SK-N-SH treated with all-trans-retinoic acid at 6 μM for 48 hours (cell line): ENCODE measurements at regions not wholly inside any gene's neighbourhood (a gene's known extent, or its start where the extent isn't known, plus 50 kb on each side); places are given as distances from the start of the nearest gene placed in this dataset.

Experiments used
- ATAC-seq: fragments of 200-7000 bp; cut with Tn5 transposase; 3 replicates; pipeline ENCODE4 v1.9.1; 2020; ENCODE audit warnings: mild to moderate bottlenecking, moderate library complexity
- ARNTL ChIP-seq: fragments of 450-650 bp; formaldehyde crosslinking; IDR thresholded peaks from 2 replicates; pipeline ENCODE4 v1.5.0; 2020; ENCODE audit warnings: low read depth, mild to moderate bottlenecking, moderate library complexity, borderline replicate concordance
- CREB5 ChIP-seq: fragments of 250-450 bp; sonication (Bioruptor Pico); IDR thresholded peaks from 2 replicates; pipeline ENCODE4 v1.5.1; 2020; ENCODE audit warnings: low read depth, mild to moderate bottlenecking, moderate library complexity
- CSDC2 ChIP-seq: fragments of 250-450 bp; sonication (Bioruptor Pico); IDR thresholded peaks from 2 replicates; pipeline ENCODE4 v1.5.0; 2020; ENCODE audit warnings: mild to moderate bottlenecking, moderate library complexity
- CSRNP3 ChIP-seq: fragments of 250-450 bp; sonication (Bioruptor Pico); IDR thresholded peaks from 2 replicates; pipeline ENCODE4 v1.5.1; 2021; ENCODE audit warnings: mild to moderate bottlenecking, moderate library complexity
- ESRRG ChIP-seq: fragments of 250-450 bp; sonication (Bioruptor Pico); IDR thresholded peaks from 2 replicates; pipeline ENCODE4 v1.6.1; 2021; ENCODE audit warnings: mild to moderate bottlenecking
- GLIS3 ChIP-seq: fragments of 250-450 bp; sonication (Bioruptor Pico); IDR thresholded peaks from 2 replicates; pipeline ENCODE4 v1.5.0; 2020; ENCODE audit warnings: mild to moderate bottlenecking, moderate library complexity
- ISL1 ChIP-seq: fragments of 250-450 bp; sonication (Bioruptor Pico); IDR thresholded peaks from 2 replicates; pipeline ENCODE4 v2.1.2; 2022; ENCODE audit warnings: mild to moderate bottlenecking, moderate library complexity
- OSR1 ChIP-seq: fragments of 250-450 bp; sonication (Bioruptor Pico); IDR thresholded peaks from 2 replicates; pipeline ENCODE4 v1.8.0; 2022; ENCODE audit warnings: moderate library complexity, mild to moderate bottlenecking, inconsistent platforms
- POU6F1 ChIP-seq: fragments of 250-450 bp; sonication (Bioruptor Pico); IDR thresholded peaks from 2 replicates; pipeline ENCODE4 v1.8.0; 2021; ENCODE audit warnings: low read depth, mild to moderate bottlenecking, moderate library complexity, borderline replicate concordance
- SNAI2 ChIP-seq: fragments of 250-450 bp; sonication (Bioruptor Pico); IDR thresholded peaks from 2 replicates; pipeline ENCODE4 v1.5.0; 2020; ENCODE audit warnings: mild to moderate bottlenecking, moderate library complexity
- TCF4 ChIP-seq: fragments of 250-450 bp; sonication (Bioruptor Pico); IDR thresholded peaks from 2 replicates; pipeline ENCODE4 v1.8.0; 2021; ENCODE audit warnings: mild to moderate bottlenecking, moderate library complexity, borderline replicate concordance
- TOX ChIP-seq: fragments of 250-450 bp; sonication (Bioruptor Pico); IDR thresholded peaks from 2 replicates; pipeline ENCODE4 v1.8.0; 2021; ENCODE audit warnings: mild to moderate bottlenecking, moderate library complexity, borderline replicate concordance
- TSHZ2 ChIP-seq: fragments of 250-450 bp; sonication (Bioruptor Pico); IDR thresholded peaks from 2 replicates; pipeline ENCODE4 v1.5.0; 2020; ENCODE audit warnings: mild to moderate bottlenecking, moderate library complexity
- ZC3H10 ChIP-seq: fragments of 250-450 bp; sonication (Bioruptor Pico); IDR thresholded peaks from 2 replicates; pipeline ENCODE4 v1.5.1; 2021; ENCODE audit warnings: mild to moderate bottlenecking, moderate library complexity
- ZFP3 ChIP-seq: fragments of 250-450 bp; sonication (Bioruptor Pico); IDR thresholded peaks from 2 replicates; pipeline ENCODE4 v1.5.0; 2020; ENCODE audit warnings: mild to moderate bottlenecking, moderate library complexity
- ZFP30 ChIP-seq: fragments of 450-650 bp; formaldehyde crosslinking; IDR thresholded peaks from 2 replicates; pipeline ENCODE4 v1.5.0; 2022; ENCODE audit warnings: mild to moderate bottlenecking, moderate library complexity
- ZNF565 ChIP-seq: fragments of 450-650 bp; formaldehyde crosslinking; conservative IDR thresholded peaks from 2 replicates; pipeline ENCODE4 v1.5.0; 2020; ENCODE audit warnings: low read depth, mild to moderate bottlenecking, moderate library complexity
- ZNF70 ChIP-seq: fragments of 450-650 bp; formaldehyde crosslinking; IDR thresholded peaks from 2 replicates; pipeline ENCODE4 v1.5.0; 2020; ENCODE audit warnings: mild to moderate bottlenecking, moderate library complexity
- ZNF8 ChIP-seq: fragments of 450-650 bp; formaldehyde crosslinking; IDR thresholded peaks from 2 replicates; pipeline ENCODE4 v1.5.0; 2020; ENCODE audit warnings: mild to moderate bottlenecking, moderate library complexity

GRCh38 chr3:18964640-18965039, 183.7 kb upstream of the KCNH8 start (continued):
- TF ChIP-seq CREB5 (CRISPR knock-in tag): no peak

- no peak for ATAC-seq
- no peak for TF ChIP-seq ZNF8
- no peak for TF ChIP-seq GLIS3
- TF ChIP-seq ZNF70: no peak
- TF ChIP-seq ZNF565: no peak
- TF ChIP-seq SNAI2 (CRISPR knock-in tag): no peak
- TF ChIP-seq, all 23 proteins: peak for 0
These were observed 197.0 kb upstream of the KCNH8 start for GRCh38 chr3:18951333-18951732.

- no peak for ATAC-seq
- no peak for TF ChIP-seq ESRRG (CRISPR knock-in tag)
- no peak for TF ChIP-seq ZNF8
- TF ChIP-seq TSHZ2 (CRISPR knock-in tag): no peak
- no peak for TF ChIP-seq TOX (CRISPR knock-in tag)
- no peak for TF ChIP-seq CSDC2 (CRISPR knock-in tag)
- no peak for TF ChIP-seq POU6F1 (CRISPR knock-in tag)
- TF ChIP-seq ZFP30 (CRISPR knock-in tag): no peak
- no peak for TF ChIP-seq ARNTL (CRISPR knock-in tag)
- TF ChIP-seq TCF4 (CRISPR knock-in tag): no peak
- TF ChIP-seq ZC3H10 (CRISPR knock-in tag): no peak
- no peak for TF ChIP-seq ISL1 (CRISPR knock-in tag)
These were observed 201.8 kb upstream of the KCNH8 start for GRCh38 chr3:18946524-18946923.

GRCh38 chr3:18937574-18937973, 210.7 kb upstream of the KCNH8 start:
- TF ChIP-seq ZFP3 (CRISPR knock-in tag): 0 out of 2 replicates have a peak, but pooled peaks have one; percentile 39
- no peak for TF ChIP-seq ARNTL (CRISPR knock-in tag)
- TF ChIP-seq ZFP30 (CRISPR knock-in tag): no peak
- ATAC-seq: peak; percentile 90

GRCh38 chr3:18919158-18919557, 229.2 kb upstream of the KCNH8 start:
- no peak for TF ChIP-seq CREB5 (CRISPR knock-in tag)
- no peak for TF ChIP-seq CSRNP3 (CRISPR knock-in tag)
- no peak for TF ChIP-seq ZNF8
- TF ChIP-seq ARNTL (CRISPR knock-in tag): no peak
- no peak for TF ChIP-seq POU6F1 (CRISPR knock-in tag)
- TF ChIP-seq ISL1 (CRISPR knock-in tag): no peak
- no peak for TF ChIP-seq OSR1
- no peak for TF ChIP-seq TCF4 (CRISPR knock-in tag)
- TF ChIP-seq SNAI2 (CRISPR knock-in tag): no peak
- ATAC-seq: no peak
